Mesodermal cell (in vitro differentiated cells): ENCODE measurements at regions not wholly inside any gene's neighbourhood (a gene's known extent, or its start where the extent isn't known, plus 50 kb on each side); places are given as distances from the start of the nearest gene placed in this dataset.
"Not testable (repeated sequence)": the region's sequence is repeated elsewhere in the genome, so short reads cannot be mapped to it uniquely, and the experiment has no call there.

Experiments
- H3K27ac ChIP-seq: 2 replicates; pipeline ENCODE4 v1.7.0; 2013; ENCODE audit warnings: mild to moderate bottlenecking, low read depth, low read length, moderate library complexity; ENCODE audit not compliant: severe bottlenecking
- H3K36me3 ChIP-seq: 2 replicates; pipeline ENCODE4 v1.7.1; 2013; ENCODE audit warnings: mild to moderate bottlenecking, low read length, moderate library complexity; ENCODE audit not compliant: control insufficient read depth, insufficient read depth
- H3K4me1 ChIP-seq: one replicate; pipeline ENCODE4 v1.7.1; 2013; ENCODE audit warnings: mild to moderate bottlenecking, low read length; ENCODE audit not compliant: insufficient read depth, control insufficient read depth, poor library complexity, severe bottlenecking
- H3K4me3 ChIP-seq: 2 replicates; pipeline ENCODE4 v1.7.0; 2013; ENCODE audit warnings: low read length, control low read depth, mild to moderate bottlenecking; ENCODE audit not compliant: insufficient read depth, poor library complexity, severe bottlenecking; ENCODE audit errors: extremely low read depth
- H3K9me3 ChIP-seq: 2 replicates; pipeline ENCODE4 v1.7.1; 2013; ENCODE audit warnings: mild to moderate bottlenecking, low read length, moderate library complexity; ENCODE audit not compliant: control insufficient read depth
- WGBS, 2 experiments: methylation state at CpG; one replicate each; pipeline ENCODE4 v1.1.5; 2013; ENCODE audit warnings: missing lambda C conversion rate in 2 of 2; ENCODE audit not compliant: insufficient coverage in 2 of 2; 5-methylcytosine and 5-hydroxymethylcytosine counted together

DNA sequence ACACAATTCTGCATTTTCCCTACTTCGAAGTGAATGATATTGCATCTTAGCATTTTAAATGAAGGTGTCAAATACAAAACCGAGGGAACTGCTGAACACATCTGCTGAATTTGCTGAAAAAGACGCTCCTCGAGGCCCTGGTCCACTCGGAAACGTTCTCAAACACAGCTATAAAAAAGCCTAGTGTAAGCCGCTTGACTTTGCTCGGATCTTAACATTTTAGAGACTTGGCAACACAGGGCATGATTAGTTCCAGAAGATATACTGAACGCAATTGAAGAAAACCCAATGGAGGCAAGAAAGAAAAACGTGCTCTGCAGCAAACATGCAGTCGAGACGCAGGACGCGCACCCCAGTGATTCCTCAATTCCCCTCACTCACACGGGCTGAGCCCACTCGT is 506.4 kb upstream of the AMELY start:
- Histone ChIP-seq H3K9me3 (no peaks in the 10 kb centered on the region), H3K4me3 (no peak overlapping the region), H3K27ac (no peak overlapping the region), H3K4me1 (no peaks in the 10 kb centered on the region), H3K36me3 (no peaks in the 10 kb centered on the region)
- WGBS, 2 experiments, result 94 to 97% methylated on average over 6 to 11 of the region's 16 CpGs

DNA sequence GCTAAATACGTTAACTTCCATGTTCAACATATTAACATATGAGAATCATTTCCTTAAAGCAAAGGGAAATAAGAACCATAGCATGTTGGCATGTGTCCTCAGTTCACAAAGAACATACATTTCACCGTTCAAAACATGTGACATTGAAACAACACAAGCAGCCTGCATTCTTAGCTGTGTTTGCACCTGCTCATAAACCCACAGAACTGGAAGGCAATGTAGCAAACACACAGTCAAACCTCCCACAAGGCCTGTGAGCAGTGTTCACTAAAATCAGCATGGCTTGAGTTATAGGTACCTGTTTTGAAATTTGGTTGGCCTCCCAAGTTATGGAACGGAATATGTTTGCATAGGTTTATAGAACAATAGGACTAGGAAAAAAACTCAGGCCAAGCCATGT is 504.9 kb upstream of the AMELY start:
- Histone ChIP-seq H3K27ac (no peak overlapping the region), H3K36me3 (no peaks in the 10 kb centered on the region), H3K4me3 (no peak overlapping the region), H3K4me1 (no peaks in the 10 kb centered on the region), H3K9me3 (no peaks in the 10 kb centered on the region)
- WGBS, 2 experiments, result no CpG with 5 or more reads among the region's 3 CpGs

DNA sequence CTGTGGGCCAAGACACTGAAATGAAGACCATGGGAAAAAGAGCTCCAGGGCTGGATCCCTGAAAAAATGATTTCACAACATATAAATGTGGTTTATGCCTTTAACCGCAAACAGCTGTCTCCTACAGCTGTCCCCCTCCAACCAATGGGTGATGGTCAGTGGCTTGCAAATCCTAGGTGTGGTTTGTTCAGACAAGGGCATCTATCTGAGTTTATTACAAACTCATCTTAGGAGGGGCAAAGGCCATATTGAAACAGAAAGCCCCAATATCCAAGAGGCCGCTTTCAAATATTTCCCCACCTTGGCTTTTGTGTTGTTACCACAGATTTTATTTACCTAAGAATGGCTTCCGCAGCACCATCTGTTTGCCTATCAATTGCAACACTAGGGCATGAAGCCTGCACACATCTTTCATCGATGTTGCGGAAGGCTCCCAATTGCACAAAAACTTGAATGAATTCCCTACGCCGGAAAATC is 503.6 kb upstream of the AMELY start:
- H3K4me3 ChIP-seq, result no peak overlapping the region
- H3K4me1 ChIP-seq, result no peaks in the 10 kb centered on the region
- no peak overlapping the region for H3K27ac ChIP-seq
- H3K36me3 ChIP-seq, result no peaks in the 10 kb centered on the region
- no peaks in the 10 kb centered on the region for H3K9me3 ChIP-seq
- WGBS, 2 experiments, result 94 to 100% methylated on average over 1 to 2 of the region's 7 CpGs

DNA sequence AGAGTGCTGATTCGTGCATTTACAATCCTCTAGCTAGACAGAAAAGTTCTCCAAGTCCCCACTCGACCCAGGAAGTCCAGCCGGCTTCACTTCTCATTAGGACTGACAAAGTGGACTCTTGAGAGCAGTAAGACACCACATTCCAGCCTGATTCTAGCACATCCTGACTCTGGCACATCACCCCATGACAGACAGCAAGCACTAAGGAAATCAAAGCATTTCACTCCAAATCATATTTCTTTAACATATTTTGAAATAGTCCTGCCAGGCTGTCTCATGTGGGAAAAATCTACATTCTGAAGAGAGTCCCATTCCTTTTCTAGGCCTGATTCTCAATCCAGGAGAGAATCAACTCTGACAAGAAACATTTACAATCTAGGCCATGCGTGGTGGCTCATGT is 478.5 kb upstream of the AMELY start:
- Histone ChIP-seq H3K27ac (no peak overlapping the region), H3K4me3 (no peak overlapping the region), H3K9me3 (peaks cover 9% of the 10 kb centered on the region), H3K36me3 (no peaks in the 10 kb centered on the region), H3K4me1 (no peaks in the 10 kb centered on the region)
- 91 to 94% methylated on average over 2 to 3 of the region's 4 CpGs for WGBS, 2 experiments

DNA sequence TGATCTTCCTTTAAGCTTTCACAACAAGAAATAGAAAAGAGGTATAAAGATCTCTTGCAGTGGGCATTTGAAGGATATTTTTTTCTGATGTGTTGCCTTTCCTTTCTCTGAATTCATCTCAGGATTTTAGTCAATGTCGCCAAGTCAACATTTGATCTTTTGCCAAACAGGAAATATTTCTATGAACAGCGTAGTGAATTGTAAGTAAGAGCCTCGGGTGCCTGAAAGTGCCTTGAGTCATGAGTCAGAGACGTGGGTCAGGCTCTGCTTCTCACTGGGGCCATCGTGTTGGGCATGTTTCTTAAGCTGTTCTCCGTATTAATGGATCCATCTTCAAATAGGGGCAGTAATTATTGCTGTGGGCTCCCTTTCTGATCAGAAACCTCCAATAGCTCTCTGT is 471.4 kb upstream of the AMELY start:
- peaks cover 9% of the 10 kb centered on the region for H3K36me3 ChIP-seq
- WGBS, 2 experiments, result 100% methylated on average over 2 of the region's 6 CpGs
- H3K9me3 ChIP-seq, result no peaks in the 10 kb centered on the region
- no peak overlapping the region for H3K4me3 ChIP-seq
- H3K27ac ChIP-seq, result no peak overlapping the region
- H3K4me1 ChIP-seq, result no peaks in the 10 kb centered on the region

DNA sequence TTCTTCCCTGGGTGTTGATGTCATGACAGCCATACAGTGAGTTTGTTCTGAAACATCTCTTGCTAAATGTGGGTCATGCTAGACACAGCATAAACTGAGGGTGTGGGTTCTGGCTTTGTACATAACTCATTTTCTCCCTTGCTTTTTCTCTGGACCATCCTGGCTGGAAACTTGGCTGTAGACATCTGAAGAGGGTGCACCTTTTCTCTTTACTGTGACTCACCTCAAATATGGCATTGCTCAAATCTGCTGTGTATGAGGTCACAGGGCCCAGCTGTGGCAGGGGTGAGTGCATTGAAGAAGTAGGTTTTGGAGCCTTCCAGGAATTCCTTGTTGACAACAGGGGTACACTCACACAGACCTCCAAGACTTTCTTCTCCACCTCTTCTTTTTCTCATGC is 465.5 kb upstream of the AMELY start:
- H3K36me3 ChIP-seq, result peaks cover 29% of the 10 kb centered on the region
- H3K4me1 ChIP-seq, result no peaks in the 10 kb centered on the region
- H3K9me3 ChIP-seq, result no peaks in the 10 kb centered on the region
- H3K4me3 ChIP-seq, result no peak overlapping the region
- H3K27ac ChIP-seq, result no peak overlapping the region

DNA sequence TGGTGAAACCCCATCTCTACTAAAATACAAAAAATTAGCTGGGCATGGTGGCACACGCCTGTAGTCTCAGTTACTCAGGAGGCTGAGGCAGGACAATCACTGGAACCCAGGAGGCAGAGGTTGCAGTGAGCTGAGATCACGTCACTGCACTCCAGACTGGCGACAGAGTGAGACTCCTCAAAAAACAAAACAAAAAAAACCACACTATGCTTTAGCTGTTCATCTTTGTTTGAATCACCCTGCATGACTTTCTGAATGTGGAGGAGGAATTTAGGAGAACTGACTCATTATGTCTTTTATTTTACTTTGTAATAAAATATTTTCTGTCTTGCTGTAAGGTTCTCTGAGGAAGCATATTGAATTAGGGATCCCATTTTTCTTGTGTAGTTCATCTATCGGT is 462.9 kb upstream of the AMELY start:
- not testable (repeated sequence) for H3K4me3 ChIP-seq, H3K9me3 ChIP-seq, H3K27ac ChIP-seq, H3K4me1 ChIP-seq
- H3K36me3 ChIP-seq, result peaks cover 32% of the 10 kb centered on the region
- WGBS, 2 experiments, result 86% methylated on average over 1 of the region's 4 CpGs; no CpG with 5 or more reads in 1 of the 2 experiments

DNA sequence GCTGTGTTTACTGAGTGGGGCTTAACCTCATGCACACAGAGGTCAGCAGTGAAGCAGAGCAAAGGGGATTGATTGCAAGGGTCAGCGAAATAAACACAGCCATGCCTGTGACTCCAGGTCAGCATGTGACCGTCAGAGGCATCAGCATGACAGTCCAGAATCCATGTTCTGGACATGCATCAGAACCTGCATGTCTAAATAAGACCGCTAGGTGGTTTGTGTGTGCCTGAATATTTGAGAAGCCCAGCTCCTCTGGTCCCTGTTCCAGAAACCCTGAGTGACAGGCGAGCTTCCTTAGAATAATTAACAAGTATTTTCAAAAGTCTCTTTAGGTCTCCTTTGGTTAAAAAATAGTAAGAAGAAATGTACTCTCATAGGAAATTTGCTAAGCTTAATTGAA is 460.4 kb upstream of the AMELY start:
- not testable (repeated sequence) for H3K9me3 ChIP-seq, H3K4me1 ChIP-seq, H3K27ac ChIP-seq, H3K4me3 ChIP-seq
- WGBS, 2 experiments, result no CpG with 5 or more reads among the region's 4 CpGs
- peaks cover 35% of the 10 kb centered on the region for H3K36me3 ChIP-seq

DNA sequence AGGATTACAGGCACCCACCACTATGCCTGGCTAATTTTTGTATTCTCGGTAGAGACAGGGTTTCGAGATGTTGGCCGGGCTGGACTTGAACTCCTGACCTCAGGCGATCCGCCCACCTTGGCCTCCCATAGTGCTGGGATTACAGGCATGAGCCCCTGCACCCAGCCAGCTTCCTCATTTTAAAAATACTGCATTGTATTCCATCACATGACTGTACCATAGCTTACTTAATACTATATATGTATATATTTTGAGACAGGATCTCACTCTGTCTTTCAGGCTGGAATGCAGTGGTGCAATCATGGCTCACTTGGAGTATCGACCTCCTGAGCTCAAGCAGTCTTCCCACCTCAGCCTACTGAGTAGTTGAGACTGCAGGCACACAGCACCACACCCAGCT is 459.5 kb upstream of the AMELY start:
- 88% methylated on average over 3 of the region's 6 CpGs; no CpG with 5 or more reads in 1 of the 2 experiments for WGBS, 2 experiments
- H3K36me3 ChIP-seq, result peaks cover 26% of the 10 kb centered on the region
- H3K4me3 ChIP-seq, H3K9me3 ChIP-seq, H3K4me1 ChIP-seq, H3K27ac ChIP-seq: not testable (repeated sequence)

DNA sequence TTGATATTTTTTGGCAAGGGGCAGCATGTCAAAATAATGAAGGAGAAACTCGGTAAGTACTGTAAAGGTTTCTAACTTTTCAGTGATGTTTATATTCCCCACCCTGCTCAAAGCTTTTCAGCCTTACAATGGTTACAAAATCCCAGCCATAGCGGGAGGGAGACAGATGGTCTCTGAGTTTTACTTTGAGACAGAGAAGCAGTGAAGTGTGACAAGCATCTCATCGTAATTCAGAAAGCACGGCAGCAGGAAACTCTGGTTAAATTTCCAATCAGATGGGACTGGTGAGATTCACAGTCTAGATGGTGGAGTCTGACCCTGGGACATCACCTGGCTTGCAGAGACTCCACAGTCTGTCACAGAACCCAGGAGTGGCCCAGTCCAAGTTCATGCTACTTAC is 448.0 kb upstream of the AMELY start:
- Histone ChIP-seq H3K4me1 (no peaks in the 10 kb centered on the region), H3K27ac (no peak overlapping the region), H3K4me3 (no peak overlapping the region), H3K9me3 (no peaks in the 10 kb centered on the region), H3K36me3 (peaks cover 61% of the 10 kb centered on the region)
- 100% methylated on average over 2 of the region's 4 CpGs; no CpG with 5 or more reads in 1 of the 2 experiments for WGBS, 2 experiments

DNA sequence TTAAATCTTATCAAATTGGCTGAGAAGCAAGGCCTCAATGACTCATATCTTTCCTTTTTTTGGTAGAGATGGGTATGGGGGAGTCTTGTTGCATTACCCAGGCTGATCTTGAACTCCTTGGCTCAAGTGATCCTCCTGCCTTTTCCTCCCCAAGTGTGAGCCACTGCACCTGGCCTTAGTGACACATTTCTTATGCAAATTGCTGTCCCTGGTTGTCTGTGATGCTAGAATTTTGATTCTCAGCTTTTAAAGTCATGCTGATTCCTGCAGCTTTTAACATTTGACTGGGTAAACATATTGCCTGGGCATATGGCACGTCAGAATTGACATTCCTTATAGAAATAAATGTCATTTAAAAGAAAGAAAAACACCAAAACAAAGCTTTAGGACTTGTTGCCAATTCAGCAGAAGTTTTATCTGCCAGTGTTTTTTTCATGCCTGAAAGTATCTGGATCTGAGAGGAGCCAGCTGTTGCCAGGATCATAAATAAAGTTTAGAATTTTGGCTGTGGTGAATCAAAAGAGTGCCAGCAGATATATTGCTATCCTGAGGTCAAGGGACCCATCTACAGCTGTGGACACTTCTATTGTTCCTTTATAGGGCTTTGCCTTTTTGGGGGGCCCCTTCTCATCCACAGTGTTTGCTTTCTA is 446.7 kb upstream of the AMELY start:
- Histone ChIP-seq H3K4me1 (no peaks in the 10 kb centered on the region), H3K9me3 (no peaks in the 10 kb centered on the region), H3K4me3 (no peak overlapping the region), H3K27ac (no peak overlapping the region), H3K36me3 (peaks cover 69% of the 10 kb centered on the region)
- no CpG with 5 or more reads among the region's 1 CpG for WGBS, 2 experiments
